Liver (tissue), 3 donors: ENCODE measurements at regions not wholly inside any gene's neighbourhood (a gene's known extent, or its start where the extent isn't known, plus 50 kb on each side); places are given as distances from the start of the nearest gene placed in this dataset.

Source experiments
- FOXA1 ChIP-seq: IDR thresholded peaks from 2 replicates; pipeline ENCODE4 v1.6.1; 2016; ENCODE audit warnings: antibody characterized with exemption
- GABPA ChIP-seq, 2 donors: IDR thresholded peaks in 1 of 2; conservative IDR thresholded peaks in 1 of 2; 2 replicates each; pipeline ENCODE4 v1.6.1; 2016; ENCODE audit warnings: antibody characterized with exemption in 2 of 2, mild to moderate bottlenecking in 1 of 2, moderate library complexity in 1 of 2
- HNF4A ChIP-seq, 2 donors: conservative IDR thresholded peaks; 2 replicates each; pipeline ENCODE4 v1.6.1; 2016; ENCODE audit warnings: antibody characterized with exemption in 2 of 2, mild to moderate bottlenecking in 2 of 2
- HNF4G ChIP-seq: IDR thresholded peaks from 2 replicates; pipeline ENCODE4 v1.6.1; 2016; ENCODE audit warnings: antibody characterized with exemption
- JUND ChIP-seq, 2 donors: IDR thresholded peaks; 2 replicates each; pipeline ENCODE4 v1.6.1; 2016; ENCODE audit warnings: antibody characterized with exemption in 2 of 2
- NR2F2 ChIP-seq: IDR thresholded peaks from 2 replicates; pipeline ENCODE4 v1.6.1; 2016; ENCODE audit warnings: antibody characterized with exemption
- RAD21 ChIP-seq, 2 donors: IDR thresholded peaks; 2 replicates each; pipeline ENCODE4 v1.6.1; 2016; ENCODE audit warnings: antibody characterized with exemption in 2 of 2, mild to moderate bottlenecking in 2 of 2
- SP1 ChIP-seq: IDR thresholded peaks from 2 replicates; pipeline ENCODE4 v1.6.1; 2018; ENCODE audit warnings: antibody characterized with exemption, mild to moderate bottlenecking
- TAF1 ChIP-seq: conservative IDR thresholded peaks from 2 replicates; pipeline ENCODE4 v1.6.1; 2016; ENCODE audit warnings: antibody characterized with exemption, mild to moderate bottlenecking
- YY1 ChIP-seq: IDR thresholded peaks from 2 replicates; pipeline ENCODE4 v1.6.1; 2016; ENCODE audit warnings: antibody characterized with exemption, mild to moderate bottlenecking
- TF ChIP-seq, protein P1 (sequence below): fragments of 150-350 bp; IDR thresholded peaks from 2 replicates; pipeline ENCODE4 v1.5.1; 2017; ENCODE audit warnings: improper control_type of control experiment, low read depth, low read length; ENCODE audit not compliant: missing input control
- TF ChIP-seq, protein P2 (sequence below): IDR thresholded peaks from 2 replicates; pipeline ENCODE4 v1.6.1; 2016; ENCODE audit warnings: antibody characterized with exemption, mild to moderate bottlenecking
- TF ChIP-seq, protein P3 (sequence below): IDR thresholded peaks from 2 replicates; pipeline ENCODE4 v1.6.1; 2016; ENCODE audit warnings: antibody characterized with exemption
- TF ChIP-seq, protein P4 (sequence below): IDR thresholded peaks from 2 replicates; pipeline ENCODE4 v1.6.1; 2016; ENCODE audit warnings: antibody characterized with exemption
- donor health status: healthy.
- donor health status: healthy.

DNA sequence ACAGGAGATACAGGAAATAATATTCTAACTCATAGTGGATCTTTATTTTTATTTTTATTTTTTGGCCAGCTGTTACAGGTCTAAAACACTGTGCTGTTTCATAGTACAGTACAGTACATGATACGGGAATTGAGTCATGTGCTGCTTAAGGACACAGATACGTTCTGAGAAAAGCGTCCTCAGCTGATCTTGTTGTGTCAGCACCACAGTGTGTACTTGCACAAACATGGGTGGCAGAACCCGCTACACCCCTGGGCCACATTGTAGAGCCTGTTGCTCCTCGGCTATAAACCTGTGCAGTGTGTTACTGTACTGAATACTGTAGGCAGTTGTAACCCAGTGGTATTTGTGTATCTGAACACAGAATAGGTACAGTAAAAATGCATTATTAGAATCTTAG is 183.4 kb downstream of the OR4M2 start:
- TF ChIP-seq, protein P1, sequence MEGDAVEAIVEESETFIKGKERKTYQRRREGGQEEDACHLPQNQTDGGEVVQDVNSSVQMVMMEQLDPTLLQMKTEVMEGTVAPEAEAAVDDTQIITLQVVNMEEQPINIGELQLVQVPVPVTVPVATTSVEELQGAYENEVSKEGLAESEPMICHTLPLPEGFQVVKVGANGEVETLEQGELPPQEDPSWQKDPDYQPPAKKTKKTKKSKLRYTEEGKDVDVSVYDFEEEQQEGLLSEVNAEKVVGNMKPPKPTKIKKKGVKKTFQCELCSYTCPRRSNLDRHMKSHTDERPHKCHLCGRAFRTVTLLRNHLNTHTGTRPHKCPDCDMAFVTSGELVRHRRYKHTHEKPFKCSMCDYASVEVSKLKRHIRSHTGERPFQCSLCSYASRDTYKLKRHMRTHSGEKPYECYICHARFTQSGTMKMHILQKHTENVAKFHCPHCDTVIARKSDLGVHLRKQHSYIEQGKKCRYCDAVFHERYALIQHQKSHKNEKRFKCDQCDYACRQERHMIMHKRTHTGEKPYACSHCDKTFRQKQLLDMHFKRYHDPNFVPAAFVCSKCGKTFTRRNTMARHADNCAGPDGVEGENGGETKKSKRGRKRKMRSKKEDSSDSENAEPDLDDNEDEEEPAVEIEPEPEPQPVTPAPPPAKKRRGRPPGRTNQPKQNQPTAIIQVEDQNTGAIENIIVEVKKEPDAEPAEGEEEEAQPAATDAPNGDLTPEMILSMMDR, result no peak
- TF ChIP-seq YY1 (no peak), JUND (IDR thresholded peaks at IDR 0.05) (no peak), GABPA (IDR thresholded peaks at IDR 0.05 in 1 of 2, conservative IDR thresholded peaks at IDR 0.05 in 1 of 2) (no peak), HNF4G (no peak), RAD21 (IDR thresholded peaks at IDR 0.05) (no peak), HNF4A (conservative IDR thresholded peaks at IDR 0.05) (no peak), TAF1 (no peak), NR2F2 (no peak), SP1 (no peak), FOXA1 (no peak)
- TF ChIP-seq, protein P2, sequence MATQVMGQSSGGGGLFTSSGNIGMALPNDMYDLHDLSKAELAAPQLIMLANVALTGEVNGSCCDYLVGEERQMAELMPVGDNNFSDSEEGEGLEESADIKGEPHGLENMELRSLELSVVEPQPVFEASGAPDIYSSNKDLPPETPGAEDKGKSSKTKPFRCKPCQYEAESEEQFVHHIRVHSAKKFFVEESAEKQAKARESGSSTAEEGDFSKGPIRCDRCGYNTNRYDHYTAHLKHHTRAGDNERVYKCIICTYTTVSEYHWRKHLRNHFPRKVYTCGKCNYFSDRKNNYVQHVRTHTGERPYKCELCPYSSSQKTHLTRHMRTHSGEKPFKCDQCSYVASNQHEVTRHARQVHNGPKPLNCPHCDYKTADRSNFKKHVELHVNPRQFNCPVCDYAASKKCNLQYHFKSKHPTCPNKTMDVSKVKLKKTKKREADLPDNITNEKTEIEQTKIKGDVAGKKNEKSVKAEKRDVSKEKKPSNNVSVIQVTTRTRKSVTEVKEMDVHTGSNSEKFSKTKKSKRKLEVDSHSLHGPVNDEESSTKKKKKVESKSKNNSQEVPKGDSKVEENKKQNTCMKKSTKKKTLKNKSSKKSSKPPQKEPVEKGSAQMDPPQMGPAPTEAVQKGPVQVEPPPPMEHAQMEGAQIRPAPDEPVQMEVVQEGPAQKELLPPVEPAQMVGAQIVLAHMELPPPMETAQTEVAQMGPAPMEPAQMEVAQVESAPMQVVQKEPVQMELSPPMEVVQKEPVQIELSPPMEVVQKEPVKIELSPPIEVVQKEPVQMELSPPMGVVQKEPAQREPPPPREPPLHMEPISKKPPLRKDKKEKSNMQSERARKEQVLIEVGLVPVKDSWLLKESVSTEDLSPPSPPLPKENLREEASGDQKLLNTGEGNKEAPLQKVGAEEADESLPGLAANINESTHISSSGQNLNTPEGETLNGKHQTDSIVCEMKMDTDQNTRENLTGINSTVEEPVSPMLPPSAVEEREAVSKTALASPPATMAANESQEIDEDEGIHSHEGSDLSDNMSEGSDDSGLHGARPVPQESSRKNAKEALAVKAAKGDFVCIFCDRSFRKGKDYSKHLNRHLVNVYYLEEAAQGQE, result no peak
- TF ChIP-seq, protein P3, sequence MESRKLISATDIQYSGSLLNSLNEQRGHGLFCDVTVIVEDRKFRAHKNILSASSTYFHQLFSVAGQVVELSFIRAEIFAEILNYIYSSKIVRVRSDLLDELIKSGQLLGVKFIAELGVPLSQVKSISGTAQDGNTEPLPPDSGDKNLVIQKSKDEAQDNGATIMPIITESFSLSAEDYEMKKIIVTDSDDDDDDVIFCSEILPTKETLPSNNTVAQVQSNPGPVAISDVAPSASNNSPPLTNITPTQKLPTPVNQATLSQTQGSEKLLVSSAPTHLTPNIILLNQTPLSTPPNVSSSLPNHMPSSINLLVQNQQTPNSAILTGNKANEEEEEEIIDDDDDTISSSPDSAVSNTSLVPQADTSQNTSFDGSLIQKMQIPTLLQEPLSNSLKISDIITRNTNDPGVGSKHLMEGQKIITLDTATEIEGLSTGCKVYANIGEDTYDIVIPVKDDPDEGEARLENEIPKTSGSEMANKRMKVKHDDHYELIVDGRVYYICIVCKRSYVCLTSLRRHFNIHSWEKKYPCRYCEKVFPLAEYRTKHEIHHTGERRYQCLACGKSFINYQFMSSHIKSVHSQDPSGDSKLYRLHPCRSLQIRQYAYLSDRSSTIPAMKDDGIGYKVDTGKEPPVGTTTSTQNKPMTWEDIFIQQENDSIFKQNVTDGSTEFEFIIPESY, result no peak
- TF ChIP-seq, protein P4, sequence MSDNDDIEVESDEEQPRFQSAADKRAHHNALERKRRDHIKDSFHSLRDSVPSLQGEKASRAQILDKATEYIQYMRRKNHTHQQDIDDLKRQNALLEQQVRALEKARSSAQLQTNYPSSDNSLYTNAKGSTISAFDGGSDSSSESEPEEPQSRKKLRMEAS, result no peak
